H1 (cell line): ENCODE measurements at regions not wholly inside any gene's neighbourhood (a gene's known extent, or its start where the extent isn't known, plus 50 kb on each side); places are given as distances from the start of the nearest gene placed in this dataset.

Experiments used
- ASH2L ChIP-seq: fragments of 200-600, 300-600 bp; sonication (generic); IDR thresholded peaks from one replicate; pipeline ENCODE4 v1.7.1; 2017; ENCODE audit warnings: low read length
- CBX8 ChIP-seq: fragments of 300-800, 300-1000 bp; sonication (generic); IDR thresholded peaks from 2 replicates; pipeline ENCODE4 v1.7.1; 2016; ENCODE audit warnings: low read depth, low read length, borderline replicate concordance
- CREB1 ChIP-seq: IDR thresholded peaks from 2 replicates; pipeline ENCODE4 v1.6.1; 2012; ENCODE audit warnings: inconsistent platforms
- JUN ChIP-seq: IDR thresholded peaks from 2 replicates; pipeline ENCODE4 v1.6.1; 2011; ENCODE audit warnings: low read depth, mild to moderate bottlenecking, improper control_type of control experiment, low read length
- KDM1A ChIP-seq: fragments of 200-600, 300-600 bp; sonication (generic); IDR thresholded peaks from 2 replicates; pipeline ENCODE4 v1.7.1; 2016; ENCODE audit warnings: mild to moderate bottlenecking, low read length, borderline replicate concordance
- SIN3A ChIP-seq, 2 experiments: IDR thresholded peaks in 1 of 2; conservative IDR thresholded peaks in 1 of 2; 2 replicates each; pipeline ENCODE4 v1.6.1; 2011 to 2012; ENCODE audit warnings: low read length in 2 of 2, improper control_type of control experiment in 1 of 2, low read depth in 1 of 2, mild to moderate bottlenecking in 1 of 2
- TF ChIP-seq, protein P1 (sequence below): fragments of 300-600 bp; sonication (generic); IDR thresholded peaks from 2 replicates; pipeline ENCODE4 v1.7.1; 2012; ENCODE audit warnings: low read length, moderate library complexity, mild to moderate bottlenecking, inconsistent platforms; ENCODE audit not compliant: insufficient replicate concordance
- TF ChIP-seq, protein P2 (sequence below): IDR thresholded peaks from 2 replicates; pipeline ENCODE4 v1.6.1; 2011; ENCODE audit warnings: low read depth, mild to moderate bottlenecking, low read length; ENCODE audit not compliant: insufficient read depth

DNA sequence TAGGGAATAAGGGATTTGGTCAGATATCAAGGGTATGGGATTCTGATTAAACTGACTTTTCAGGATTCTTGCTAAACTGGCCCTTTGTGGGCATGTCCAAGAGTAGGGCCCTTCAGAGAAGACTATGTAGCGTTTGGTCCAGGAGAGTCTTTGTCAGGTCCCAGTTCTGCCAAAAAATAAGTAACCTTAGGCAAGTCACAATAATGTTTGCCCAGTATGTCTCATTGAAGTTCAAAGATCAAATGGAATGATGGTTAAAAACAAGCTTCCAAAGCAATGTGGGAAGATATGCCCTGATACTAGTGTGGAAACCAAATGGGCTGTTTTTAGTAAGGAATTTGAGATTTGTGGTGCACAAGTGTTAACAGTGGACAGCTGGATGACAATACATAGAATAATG lies 454.4 kb downstream of the WDR72 start (continued):
- TF ChIP-seq, protein P1, sequence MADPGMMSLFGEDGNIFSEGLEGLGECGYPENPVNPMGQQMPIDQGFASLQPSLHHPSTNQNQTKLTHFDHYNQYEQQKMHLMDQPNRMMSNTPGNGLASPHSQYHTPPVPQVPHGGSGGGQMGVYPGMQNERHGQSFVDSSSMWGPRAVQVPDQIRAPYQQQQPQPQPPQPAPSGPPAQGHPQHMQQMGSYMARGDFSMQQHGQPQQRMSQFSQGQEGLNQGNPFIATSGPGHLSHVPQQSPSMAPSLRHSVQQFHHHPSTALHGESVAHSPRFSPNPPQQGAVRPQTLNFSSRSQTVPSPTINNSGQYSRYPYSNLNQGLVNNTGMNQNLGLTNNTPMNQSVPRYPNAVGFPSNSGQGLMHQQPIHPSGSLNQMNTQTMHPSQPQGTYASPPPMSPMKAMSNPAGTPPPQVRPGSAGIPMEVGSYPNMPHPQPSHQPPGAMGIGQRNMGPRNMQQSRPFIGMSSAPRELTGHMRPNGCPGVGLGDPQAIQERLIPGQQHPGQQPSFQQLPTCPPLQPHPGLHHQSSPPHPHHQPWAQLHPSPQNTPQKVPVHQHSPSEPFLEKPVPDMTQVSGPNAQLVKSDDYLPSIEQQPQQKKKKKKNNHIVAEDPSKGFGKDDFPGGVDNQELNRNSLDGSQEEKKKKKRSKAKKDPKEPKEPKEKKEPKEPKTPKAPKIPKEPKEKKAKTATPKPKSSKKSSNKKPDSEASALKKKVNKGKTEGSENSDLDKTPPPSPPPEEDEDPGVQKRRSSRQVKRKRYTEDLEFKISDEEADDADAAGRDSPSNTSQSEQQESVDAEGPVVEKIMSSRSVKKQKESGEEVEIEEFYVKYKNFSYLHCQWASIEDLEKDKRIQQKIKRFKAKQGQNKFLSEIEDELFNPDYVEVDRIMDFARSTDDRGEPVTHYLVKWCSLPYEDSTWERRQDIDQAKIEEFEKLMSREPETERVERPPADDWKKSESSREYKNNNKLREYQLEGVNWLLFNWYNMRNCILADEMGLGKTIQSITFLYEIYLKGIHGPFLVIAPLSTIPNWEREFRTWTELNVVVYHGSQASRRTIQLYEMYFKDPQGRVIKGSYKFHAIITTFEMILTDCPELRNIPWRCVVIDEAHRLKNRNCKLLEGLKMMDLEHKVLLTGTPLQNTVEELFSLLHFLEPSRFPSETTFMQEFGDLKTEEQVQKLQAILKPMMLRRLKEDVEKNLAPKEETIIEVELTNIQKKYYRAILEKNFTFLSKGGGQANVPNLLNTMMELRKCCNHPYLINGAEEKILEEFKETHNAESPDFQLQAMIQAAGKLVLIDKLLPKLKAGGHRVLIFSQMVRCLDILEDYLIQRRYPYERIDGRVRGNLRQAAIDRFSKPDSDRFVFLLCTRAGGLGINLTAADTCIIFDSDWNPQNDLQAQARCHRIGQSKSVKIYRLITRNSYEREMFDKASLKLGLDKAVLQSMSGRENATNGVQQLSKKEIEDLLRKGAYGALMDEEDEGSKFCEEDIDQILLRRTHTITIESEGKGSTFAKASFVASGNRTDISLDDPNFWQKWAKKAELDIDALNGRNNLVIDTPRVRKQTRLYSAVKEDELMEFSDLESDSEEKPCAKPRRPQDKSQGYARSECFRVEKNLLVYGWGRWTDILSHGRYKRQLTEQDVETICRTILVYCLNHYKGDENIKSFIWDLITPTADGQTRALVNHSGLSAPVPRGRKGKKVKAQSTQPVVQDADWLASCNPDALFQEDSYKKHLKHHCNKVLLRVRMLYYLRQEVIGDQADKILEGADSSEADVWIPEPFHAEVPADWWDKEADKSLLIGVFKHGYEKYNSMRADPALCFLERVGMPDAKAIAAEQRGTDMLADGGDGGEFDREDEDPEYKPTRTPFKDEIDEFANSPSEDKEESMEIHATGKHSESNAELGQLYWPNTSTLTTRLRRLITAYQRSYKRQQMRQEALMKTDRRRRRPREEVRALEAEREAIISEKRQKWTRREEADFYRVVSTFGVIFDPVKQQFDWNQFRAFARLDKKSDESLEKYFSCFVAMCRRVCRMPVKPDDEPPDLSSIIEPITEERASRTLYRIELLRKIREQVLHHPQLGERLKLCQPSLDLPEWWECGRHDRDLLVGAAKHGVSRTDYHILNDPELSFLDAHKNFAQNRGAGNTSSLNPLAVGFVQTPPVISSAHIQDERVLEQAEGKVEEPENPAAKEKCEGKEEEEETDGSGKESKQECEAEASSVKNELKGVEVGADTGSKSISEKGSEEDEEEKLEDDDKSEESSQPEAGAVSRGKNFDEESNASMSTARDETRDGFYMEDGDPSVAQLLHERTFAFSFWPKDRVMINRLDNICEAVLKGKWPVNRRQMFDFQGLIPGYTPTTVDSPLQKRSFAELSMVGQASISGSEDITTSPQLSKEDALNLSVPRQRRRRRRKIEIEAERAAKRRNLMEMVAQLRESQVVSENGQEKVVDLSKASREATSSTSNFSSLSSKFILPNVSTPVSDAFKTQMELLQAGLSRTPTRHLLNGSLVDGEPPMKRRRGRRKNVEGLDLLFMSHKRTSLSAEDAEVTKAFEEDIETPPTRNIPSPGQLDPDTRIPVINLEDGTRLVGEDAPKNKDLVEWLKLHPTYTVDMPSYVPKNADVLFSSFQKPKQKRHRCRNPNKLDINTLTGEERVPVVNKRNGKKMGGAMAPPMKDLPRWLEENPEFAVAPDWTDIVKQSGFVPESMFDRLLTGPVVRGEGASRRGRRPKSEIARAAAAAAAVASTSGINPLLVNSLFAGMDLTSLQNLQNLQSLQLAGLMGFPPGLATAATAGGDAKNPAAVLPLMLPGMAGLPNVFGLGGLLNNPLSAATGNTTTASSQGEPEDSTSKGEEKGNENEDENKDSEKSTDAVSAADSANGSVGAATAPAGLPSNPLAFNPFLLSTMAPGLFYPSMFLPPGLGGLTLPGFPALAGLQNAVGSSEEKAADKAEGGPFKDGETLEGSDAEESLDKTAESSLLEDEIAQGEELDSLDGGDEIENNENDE = no peak
- TF ChIP-seq KDM1A (no peak), CBX8 (no peak), SIN3A (conservative IDR thresholded peaks at IDR 0.05 in 1 of 2, IDR thresholded peaks at IDR 0.05 in 1 of 2; ENCODE audit: low read depth in 1 of 2, low read length in 2 of 2) (no peak), JUN (no peak), CREB1 (no peak), ASH2L (no peak)
- TF ChIP-seq, protein P2, sequence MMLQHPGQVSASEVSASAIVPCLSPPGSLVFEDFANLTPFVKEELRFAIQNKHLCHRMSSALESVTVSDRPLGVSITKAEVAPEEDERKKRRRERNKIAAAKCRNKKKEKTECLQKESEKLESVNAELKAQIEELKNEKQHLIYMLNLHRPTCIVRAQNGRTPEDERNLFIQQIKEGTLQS = no peak
